ENCODE measurements at regions not wholly inside any gene's neighbourhood (a gene's known extent, or its start where the extent isn't known, plus 50 kb on each side); places are given as distances from the start of the nearest gene placed in this dataset.
"Not testable (repeated sequence)": the region's sequence is repeated elsewhere in the genome, so short reads cannot be mapped to it uniquely, and the experiment has no call there.

DNA sequence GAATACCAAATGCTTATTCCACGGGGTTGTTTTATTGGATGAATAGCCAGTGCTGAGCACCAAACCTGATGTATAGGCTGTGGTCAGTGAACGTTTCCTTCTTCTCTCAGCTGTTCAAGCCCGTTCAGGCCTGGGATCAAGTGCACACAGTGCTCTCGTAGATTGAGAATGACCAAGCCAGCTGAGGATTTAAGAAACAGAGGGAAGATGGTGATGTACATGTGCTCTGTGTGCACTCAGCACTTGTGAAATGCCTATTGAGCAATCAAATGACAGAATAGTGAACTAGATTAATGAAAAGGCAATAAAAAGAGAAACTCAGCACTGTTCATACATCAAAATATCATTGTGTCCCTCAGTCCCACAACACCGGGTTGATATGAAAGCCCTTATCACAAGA, 302.5 kb downstream of the BMPER start:
- no peak for DNase-seq (ENCODE audit: low read depth)

GRCh38 chr7:34208878-34209621, 303.7 kb downstream of the BMPER start:
- no peak for DNase-seq (ENCODE audit: low read depth)

GRCh38 chr7:34211018-34211417, 305.7 kb downstream of the BMPER start:
- DNase-seq (ENCODE audit: low read depth) = no peak

GRCh38 chr7:34217972-34218371, 312.6 kb downstream of the BMPER start:
- DNase-seq (ENCODE audit: low read depth) = no peak

- DNase-seq (ENCODE audit: low read depth) = no peak
Measured at GRCh38 chr7:34219153-34219718, 313.9 kb downstream of the BMPER start.

GRCh38 chr7:34220506-34221185, 315.3 kb downstream of the BMPER start:
- no peak for DNase-seq (ENCODE audit: low read depth)

DNA sequence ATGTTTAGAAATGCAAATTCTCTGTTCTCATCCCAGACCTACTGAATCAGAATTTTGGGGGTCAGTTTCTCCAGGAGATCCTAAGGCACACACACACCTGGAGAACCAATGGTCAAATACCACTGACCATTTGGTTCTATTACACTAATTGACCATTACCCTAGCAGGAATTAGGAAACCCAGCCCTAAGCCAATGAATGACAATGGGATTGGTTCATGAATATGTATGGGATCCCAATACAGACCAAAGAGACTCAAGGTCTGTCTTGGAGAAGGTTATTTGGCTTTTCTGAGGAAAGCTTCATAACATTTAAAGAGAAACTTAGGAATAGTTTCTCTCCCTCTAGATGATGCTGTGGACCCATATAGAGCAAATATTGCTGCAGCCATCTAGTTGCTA, 317.0 kb downstream of the BMPER start:
- no peak for DNase-seq (ENCODE audit: low read depth)

DNA sequence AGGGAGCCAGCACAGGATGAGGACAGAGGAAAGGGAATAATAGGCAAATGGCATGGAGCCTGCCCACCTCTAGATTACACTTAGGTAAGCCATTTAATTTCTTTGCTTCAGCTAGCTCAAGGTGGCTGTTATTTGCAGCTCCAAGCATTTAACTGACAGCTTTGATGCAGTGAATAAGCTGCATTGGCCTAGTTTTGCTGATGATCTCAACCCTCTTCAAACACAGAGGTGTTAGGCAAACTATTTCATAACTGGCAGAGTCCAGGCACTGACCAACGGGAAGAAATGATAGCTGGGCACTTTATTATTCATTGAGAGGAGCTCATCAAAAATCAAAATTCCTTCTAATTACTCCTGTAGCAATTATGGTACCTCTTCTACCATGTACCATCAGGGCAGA, 317.4 kb downstream of the BMPER start:
- DNase-seq (ENCODE audit: low read depth) = no peak

GRCh38 chr7:34224281-34224680, 318.9 kb downstream of the BMPER start:
- DNase-seq (ENCODE audit: low read depth) = no peak

DNA sequence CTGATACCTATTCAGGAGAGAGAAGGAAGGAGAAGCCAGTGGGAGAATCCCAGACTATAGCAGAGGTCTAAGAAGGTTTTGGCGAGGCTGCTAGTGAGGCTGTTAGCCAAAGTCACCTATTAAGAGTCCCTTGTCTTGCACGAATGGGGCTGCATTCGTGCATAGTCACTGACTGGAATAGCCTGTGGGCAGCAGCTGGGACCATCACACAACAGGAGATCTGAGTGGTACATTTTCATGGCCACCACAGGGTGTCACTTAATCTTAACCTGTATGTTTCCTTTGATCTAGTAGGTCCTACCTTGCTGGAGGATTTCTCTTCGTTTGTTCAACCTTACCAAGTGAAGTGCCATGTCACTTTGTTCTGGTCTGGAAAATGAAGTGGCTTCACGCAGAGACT, 319.9 kb downstream of the BMPER start:
- no peak for DNase-seq (ENCODE audit: low read depth)

DNA sequence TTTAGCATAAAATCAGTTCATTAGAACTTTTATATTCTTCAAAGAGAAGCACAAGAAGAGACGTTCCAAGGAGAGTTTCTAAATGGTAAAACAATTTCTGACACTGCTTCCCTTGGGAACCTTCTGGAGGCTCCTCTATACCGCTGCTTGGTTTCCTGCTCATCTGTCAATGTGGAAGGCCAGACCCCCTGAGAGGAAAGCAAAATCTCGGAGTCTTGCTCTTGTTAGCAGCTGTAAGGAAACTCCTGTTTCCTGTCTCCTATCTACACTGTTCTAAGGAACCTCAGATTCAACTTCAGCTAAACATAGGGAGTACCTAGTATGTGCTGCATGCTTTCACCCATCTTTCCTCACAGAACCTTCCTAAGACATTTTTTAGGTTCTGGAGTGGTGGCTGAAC, 322.2 kb downstream of the BMPER start:
- no peak for DNase-seq (ENCODE audit: low read depth)

- DNase-seq (ENCODE audit: low read depth) = not testable (repeated sequence)
Measured at GRCh38 chr7:34235101-34235500, 329.8 kb downstream of the BMPER start.

GRCh38 chr7:34236057-34236456, 330.7 kb downstream of the BMPER start:
- no peak for DNase-seq (ENCODE audit: low read depth)

DNA sequence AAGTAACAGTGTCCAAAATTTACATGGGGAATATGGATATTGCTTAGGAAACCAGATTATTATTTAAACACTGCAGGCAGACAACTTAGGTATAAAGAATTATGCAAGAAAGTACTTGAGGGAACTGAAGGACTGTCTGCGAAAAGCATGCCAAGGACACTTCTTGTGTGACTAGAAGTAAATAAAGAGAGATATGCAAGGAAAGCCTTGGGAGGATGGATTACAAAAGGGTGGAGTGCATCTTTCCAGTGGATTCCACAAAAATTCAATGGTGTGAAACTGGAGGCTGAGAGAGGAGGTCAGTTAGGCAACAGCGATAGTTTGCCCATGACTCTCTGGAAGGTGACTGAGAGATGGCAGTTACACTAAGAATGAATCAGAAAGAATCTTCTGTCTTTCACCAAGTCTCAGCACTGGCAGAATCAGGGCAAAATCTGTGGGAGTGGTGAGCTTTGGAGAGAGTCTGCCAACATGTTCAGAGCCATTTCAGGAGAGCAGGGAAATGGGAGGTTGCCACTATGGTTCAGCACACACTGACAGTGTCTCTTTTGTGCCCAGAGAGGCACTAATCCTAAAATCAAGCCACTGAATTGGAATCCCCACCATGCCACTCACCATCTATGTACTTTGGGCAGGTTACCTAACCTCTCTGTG, 331.6 kb downstream of the BMPER start:
- DNase-seq (ENCODE audit: low read depth) = no peak

GRCh38 chr7:34237493-34237849, 332.1 kb downstream of the BMPER start:
- DNase-seq (ENCODE audit: low read depth) = no peak

DNA sequence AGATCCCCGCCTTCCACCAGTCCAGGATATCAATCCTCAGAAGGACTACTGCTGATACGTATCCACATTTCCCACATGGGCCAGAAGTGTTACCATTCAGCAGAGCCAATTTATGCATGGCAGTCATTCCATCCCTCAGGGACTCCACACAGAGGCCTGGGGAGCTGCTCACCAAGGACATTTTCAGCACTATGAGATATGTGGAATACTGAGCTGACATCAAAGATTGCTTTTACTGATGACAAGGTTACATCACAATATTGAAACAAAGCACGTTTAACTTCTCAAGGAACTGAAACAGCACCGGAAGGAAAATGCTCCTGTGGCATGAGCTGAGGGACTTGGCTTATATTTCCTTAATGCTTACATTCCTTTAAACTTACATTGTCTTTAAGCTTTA, 335.1 kb downstream of the BMPER start:
- DNase-seq (ENCODE audit: low read depth) = no peak

DNA sequence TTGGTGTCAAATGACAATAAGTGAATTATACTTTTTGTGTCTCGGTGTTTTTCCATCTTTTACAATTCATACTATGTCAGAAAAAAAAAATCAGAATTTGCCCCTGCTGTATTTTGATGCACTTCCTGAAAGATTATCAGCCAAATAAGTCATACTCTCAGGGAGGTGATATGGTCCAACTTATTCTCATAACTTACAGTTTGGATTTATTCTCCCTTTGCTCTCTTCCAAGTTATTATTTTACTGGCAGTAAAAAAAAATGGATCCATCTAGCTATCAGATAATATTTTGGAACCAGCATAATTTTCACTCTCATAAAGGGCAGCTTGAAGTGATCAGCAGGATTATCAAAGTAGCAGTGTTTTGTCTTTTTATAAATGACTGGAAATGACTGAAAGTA, 337.1 kb downstream of the BMPER start:
- no peak for DNase-seq (ENCODE audit: low read depth)

DNA sequence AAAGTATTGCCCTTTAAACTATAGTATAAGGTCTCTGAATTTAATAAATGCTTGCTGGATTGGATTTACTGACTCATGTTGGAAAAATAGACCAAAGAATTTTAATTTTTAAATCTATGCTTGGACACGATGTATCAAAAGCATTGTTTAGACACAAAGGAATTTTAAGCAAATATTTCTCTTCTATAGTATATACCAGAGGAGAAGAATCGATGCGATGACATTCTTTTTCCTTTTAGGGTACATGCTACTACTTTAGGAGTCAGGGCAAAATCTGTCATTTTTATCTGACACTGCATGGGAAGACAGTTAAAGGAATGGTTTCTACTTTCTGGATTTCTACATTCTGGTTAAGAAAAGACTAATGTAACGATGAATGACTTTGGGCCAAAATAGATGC, 339.9 kb downstream of the BMPER start:
- no peak for DNase-seq (ENCODE audit: low read depth)

DNA sequence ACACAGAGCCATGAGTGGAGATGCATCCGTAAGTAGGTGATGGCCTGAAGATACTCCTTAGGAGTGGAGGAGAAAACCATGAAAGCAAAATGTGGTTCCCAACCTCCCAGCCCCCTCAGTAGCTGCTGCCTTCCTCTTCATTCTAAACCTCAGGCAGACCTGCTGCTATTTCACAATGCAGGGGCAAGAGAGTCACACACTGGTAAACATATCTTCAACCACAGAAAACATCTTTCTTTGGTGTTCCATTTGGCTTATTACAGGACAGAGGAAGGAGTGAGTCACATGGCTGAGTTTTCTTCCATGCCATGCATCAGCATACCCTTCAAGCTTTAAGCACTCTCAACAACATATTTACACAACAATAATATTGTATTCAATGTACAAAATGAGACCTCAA, 342.1 kb downstream of the BMPER start:
- DNase-seq (ENCODE audit: low read depth) = no peak

GRCh38 chr7:34249192-34249591, 343.9 kb downstream of the BMPER start:
- no peak for DNase-seq (ENCODE audit: low read depth)

DNA sequence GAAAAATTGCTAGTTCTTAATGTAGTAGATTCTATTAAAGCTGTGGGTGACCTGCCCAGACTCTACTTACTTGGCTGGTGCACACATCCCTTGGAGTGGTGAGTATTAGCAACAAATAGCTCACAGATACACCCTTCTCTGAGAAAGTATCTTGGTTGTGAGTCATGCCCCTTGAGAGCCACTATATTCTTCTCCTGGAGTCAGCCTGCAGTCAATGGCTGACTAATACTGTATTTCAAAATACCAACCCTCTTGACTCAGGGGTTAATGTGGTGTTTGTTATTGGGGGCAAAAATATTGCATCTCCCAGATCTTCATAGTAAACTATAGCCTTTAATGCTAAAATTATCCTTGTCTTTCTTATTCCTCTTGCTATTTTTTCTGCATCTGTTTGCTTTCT, 354.9 kb downstream of the BMPER start:
- peak; percentile 84 for DNase-seq (ENCODE audit: low read depth)

GRCh38 chr7:34263168-34263567, 357.8 kb downstream of the BMPER start:
- no peak for DNase-seq (ENCODE audit: low read depth)

DNA sequence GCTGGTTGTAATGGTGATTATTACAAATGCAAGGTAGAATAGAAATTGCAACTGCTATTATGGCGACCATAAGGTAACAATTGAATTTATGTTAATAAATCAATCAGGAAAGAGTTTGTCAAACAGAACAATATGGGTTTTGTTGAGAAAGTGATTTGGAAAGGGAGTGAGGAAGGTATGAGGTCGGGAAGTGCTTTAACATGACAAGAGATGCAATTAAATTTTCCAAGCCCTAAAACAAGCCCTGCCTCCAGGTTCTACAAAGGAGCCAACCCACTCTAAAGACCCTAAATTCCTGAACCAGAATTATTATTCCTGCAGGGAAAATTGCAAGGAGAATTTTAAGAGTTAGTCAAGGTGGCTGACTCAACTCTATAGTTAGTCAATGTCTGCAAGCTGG, 363.7 kb downstream of the BMPER start:
- DNase-seq (ENCODE audit: low read depth) = no peak
